Activated CD8-positive, alpha-beta memory T cell treated with anti-CD3 and anti-CD28 coated beads, Interleukin-2, amount 50 U/mL, for 24 hours (primary cell): ENCODE measurements at regions not wholly inside any gene's neighbourhood (a gene's known extent, or its start where the extent isn't known, plus 50 kb on each side); places are given as distances from the start of the nearest gene placed in this dataset.

Experiments
- DNase-seq: peaks from one replicate; pipeline ENCODE4 v3.0.0-alpha.2; 2020; ENCODE audit errors: extremely low read depth

DNA sequence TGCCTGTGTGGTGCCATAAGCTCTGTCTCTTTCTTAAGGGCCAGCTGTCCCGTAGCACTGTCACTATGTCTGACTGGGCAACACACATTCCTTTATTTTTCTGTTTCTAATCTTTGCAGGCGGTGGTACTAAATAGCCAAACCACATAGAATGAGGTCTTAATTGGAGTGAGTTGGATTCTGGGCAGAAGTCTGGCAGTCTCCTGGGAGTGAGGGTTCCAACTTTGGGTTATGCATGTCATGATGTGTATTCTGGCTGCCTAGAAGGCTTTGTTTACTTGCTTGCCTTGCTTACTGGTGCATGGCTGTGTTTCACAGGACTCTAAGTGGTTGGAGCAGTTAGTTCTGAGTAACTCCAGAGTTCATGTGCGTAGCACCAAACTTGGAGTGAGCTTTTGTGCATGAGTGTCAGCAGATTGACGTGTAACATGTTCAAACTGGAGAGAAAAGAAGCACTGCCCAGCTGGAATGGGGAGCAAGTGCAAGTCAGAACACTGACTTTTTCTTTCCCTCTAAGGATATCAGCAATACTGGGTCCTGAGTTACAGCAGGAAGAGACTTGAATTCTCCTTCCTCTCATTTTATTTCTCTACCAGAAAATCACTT, 185.8 kb downstream of the PCSK1 start:
- DNase-seq: no peak

DNA sequence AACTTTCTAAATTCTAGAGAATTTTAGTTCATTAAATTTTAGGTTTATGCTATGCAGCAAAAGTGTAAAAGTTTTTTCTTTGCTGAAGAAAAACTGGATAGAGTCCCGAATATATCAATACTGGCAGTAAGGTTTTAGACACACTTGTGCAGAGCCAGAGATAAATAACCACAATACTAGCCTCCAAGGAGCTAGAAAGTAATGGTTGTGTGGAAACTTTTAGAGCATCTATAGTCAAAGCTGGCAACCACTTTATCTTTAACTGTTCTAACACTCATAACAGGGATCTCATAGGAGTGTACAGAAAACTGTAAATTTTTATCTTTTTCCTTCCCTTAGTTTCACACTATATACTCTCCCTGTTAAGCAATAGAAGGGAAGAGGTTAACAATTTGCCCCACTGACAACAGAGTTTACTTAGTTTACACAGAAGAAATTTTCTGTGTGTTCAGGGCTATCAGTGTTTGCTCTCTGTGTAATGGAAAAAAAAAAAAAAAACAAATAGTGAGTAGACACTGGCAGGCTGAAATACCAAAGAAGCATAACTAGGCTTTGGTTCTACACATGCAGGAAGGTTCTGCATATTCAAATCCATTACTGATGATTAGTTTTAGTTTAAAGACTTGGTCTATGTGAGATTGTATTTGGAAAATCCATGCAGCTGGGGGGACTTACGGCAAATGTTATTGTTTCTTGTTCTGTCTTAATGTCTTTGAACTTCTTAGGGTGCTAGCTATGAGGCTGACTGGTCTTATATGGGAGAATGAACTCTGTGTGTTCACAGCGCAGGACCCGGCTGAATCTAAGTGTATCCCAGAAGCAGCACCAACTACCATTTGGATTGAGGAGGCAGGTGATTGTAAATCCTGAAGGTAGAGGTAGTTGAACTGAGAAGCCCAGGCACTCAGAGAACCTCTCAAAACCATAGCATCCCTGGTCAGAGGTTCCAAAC, 187.6 kb downstream of the PCSK1 start:
- DNase-seq: no peak

- no peak for DNase-seq
Observed at GRCh38 chr5:96244696-96245095, 188.4 kb downstream of the PCSK1 start.

- DNase-seq: no peak
Observed at GRCh38 chr5:96243862-96244261, 189.2 kb downstream of the PCSK1 start.

DNA sequence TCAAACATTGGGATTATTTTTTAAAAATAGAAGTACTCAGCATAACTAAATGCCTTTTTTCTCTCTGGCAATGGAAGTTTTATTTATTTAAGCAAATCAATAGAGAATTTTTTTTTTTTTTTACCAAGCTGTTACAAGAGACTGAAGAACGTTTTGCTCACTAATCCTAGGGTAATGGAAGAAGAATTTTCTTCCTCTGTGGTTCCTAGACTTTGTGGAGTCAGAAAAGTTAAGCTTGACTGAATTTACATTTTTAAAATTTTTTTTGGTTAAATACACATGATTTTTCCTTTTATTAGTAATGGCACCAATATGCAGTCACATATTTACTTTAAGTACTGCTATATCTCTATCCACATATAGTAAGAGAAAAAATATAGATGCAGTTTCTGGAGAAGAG, 189.8 kb downstream of the PCSK1 start:
- DNase-seq: no peak

DNA sequence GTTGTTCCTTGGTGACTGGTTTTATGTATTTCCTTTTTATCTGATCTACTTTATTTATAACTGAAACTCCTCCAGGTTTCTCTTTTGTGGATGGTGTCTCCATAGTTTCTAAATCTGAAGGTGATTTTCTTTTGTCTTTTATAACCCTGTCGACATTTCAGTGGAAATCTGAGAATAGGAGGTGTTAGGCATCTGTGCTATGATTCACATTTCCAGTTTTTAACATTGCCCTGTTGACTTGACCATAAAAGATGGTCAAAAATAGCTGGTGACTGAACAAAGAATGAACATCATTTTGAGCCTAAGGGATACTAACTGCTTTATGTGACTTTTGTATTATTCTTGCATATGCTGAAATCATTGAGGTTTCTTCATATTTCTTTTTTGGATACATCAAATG, 190.5 kb downstream of the PCSK1 start:
- no peak for DNase-seq

DNA sequence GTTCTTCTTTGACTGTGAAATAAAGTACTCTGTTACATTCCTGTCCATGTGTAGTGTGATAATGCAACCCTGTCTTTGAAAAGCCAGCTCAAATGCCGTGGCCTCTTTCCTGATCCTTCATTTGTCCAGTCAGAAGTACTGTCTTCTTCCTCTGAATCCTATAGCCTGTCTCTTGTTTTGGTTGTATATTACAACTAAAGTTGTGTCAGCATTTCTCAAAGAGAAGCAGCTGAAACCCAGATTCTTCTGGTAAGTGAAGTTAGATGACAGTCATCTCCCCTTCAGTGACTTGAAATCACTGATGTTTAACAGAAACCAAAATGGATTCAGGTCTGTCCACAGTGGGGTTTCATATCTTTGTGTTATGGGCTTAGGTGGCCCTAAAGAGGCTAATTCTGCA, 196.2 kb downstream of the PCSK1 start:
- DNase-seq: no peak

- no peak for DNase-seq
Observed at GRCh38 chr5:96236051-96236450, 197.0 kb downstream of the PCSK1 start.

GRCh38 chr5:96235008-96235910, 197.8 kb downstream of the PCSK1 start:
- DNase-seq: no peak

DNA sequence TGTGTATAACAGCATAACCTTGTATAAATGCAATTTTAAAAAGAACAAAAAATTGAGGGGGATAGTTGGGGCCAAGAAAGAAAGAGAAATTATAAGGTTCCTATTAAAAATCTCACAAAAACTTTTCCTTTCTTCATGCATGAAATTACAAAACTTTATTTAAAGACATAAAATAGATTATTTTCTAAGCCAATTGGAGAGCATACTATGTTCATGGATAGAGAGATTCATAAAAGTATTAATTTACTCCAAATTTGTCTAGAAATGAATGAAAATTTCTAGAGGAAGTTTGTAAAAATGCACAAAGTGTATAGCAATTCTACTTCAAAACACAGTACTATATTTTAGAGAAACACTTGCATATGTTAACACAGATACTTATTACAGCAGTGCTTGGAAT, 200.4 kb downstream of the PCSK1 start:
- DNase-seq: no peak

DNA sequence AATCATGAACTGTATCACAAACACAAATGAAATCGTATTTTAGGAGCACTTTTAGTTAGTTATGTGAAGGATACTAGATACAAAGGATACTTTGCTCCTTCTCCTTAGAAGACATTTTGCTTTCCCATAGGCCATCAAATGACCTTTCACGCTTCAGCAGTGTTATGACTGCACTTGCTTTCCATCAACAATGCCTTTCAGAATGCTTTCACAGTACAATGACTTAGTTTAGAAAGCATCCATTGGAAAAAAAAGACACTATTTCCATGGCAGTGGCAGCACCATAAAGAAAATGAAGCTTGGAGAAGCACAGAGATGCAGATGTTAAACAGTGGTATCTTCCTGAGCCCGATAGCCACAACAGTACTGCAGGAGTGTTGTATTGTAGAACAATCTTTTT, 203.9 kb downstream of the PCSK1 start:
- DNase-seq: no peak

- DNase-seq: no peak
Observed at GRCh38 chr5:96228408-96228807, 204.6 kb downstream of the PCSK1 start.

- DNase-seq: no peak
Observed at GRCh38 chr5:96227957-96228356, 205.1 kb downstream of the PCSK1 start.

DNA sequence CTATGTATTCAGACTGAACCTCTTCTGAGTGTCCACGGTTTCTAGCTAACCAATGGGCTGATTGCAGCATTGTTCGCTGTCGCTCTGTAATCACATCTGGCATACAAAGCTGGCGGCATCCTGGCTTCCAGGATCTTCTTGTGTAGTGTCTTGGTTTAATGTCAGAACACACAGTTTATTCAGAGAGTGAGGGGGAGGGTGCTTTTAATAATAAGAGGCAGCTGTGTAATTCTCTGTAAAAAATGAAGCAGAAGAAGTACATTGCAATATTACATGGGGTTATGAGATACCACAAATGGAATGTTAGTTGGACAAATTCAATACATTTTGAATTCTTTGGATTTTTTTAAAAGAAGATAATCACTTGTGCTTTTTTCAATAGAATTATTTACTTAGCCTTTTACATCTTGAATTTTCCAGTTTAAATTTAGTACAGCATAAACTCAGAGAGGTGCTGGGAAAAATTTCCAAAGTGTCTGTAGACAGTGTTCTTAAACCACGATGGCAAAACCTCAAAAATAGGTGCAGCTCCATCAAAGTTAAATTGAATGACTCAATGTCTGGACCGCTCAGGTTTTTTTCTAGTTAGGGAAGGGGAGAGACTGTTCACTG, 206.0 kb downstream of the PCSK1 start:
- DNase-seq: no peak

- no peak for DNase-seq
Observed at GRCh38 chr5:96222129-96222528, 210.9 kb downstream of the PCSK1 start.

GRCh38 chr5:96220610-96221390, 212.2 kb downstream of the PCSK1 start:
- no peak for DNase-seq

DNA sequence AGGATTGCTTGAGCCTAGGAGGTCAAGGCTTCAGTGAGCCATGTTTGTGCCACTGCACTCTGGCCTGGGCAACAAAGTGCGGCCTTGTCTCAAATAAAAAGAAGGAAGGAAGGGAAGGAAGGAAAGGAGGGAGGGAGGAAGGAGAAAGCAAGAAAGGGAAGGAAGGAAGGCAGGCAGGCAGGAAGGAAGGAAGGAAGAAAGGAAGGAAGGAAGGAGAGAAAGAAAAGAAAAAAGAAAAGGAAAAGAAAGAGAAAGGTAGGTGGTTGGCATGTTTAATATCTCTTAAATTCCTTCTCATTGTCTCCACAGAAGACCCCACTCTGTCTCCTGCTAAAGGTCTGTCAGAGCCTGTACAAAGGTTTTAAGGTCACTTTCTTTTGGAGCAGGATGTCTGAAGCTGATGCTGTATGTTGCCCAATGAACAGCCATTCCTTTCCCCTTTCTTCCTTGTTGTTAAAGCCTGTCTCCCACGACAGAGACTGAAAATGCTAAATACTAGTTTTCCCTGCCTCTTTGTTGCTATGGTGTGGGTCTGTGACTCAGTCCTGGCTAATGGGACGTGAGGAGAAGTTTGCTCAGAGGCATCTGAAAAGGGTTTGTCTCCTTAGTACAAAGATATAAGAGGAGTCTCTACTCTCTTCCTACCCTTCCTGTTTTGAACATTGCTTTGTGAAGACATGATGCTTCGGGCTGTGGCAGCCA, 213.3 kb downstream of the PCSK1 start:
- DNase-seq: no peak

DNA sequence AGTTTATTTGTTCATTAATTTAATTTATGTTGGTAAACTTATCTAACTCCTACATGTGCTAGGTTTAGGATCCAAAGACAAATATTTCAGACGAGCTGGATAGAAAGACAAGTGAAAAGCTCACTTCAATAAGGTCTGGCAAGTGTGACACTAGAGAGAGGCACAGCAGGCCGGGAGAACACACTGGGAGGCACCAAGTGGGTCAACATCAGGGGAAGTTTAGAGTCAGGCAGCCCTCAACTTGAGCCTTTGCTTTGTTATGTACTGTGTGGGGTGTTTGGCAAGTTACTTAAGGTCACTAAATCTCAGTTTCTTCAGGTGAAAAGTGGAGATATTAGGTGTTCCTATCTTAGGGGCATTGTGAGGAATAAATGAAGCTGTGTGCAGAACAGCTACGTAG, 214.4 kb downstream of the PCSK1 start:
- no peak for DNase-seq

GRCh38 chr5:96214442-96215197, 218.4 kb downstream of the PCSK1 start:
- no peak for DNase-seq

DNA sequence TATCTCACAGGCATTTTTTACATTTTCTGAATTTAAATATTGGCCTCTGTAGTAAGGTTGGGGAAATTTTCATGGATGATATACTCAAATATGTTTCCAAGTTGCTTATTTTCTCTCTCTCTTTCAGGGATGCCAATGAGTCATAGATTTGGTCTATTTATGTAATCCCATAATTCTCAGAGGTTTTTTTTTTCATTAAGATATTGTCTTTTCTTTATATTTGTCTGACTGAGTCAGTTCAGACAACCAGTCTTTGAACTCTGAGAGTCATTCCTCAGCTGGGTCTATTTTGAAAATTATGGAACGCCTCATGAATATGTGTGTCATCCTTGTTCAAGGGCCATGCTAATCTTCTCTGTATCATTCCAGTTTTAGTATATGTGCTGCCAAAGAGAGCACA, 223.2 kb downstream of the PCSK1 start:
- DNase-seq: no peak
